GM21526 (cell line): ENCODE measurements at regions not wholly inside any gene's neighbourhood (a gene's known extent, or its start where the extent isn't known, plus 50 kb on each side); places are given as distances from the start of the nearest gene placed in this dataset.

Experiments
- ATAC-seq: cut with Tn5 transposase; IDR thresholded peaks from one replicate; pipeline ENCODE4 v1.9.1; 2021; ENCODE audit warnings: moderate library complexity; ENCODE audit not compliant: unreplicated experiment, low FRiP score

GRCh38 chr2:38430196-38430595 is 53.1 kb upstream of the ATL2 start:
- no peak for ATAC-seq

DNA sequence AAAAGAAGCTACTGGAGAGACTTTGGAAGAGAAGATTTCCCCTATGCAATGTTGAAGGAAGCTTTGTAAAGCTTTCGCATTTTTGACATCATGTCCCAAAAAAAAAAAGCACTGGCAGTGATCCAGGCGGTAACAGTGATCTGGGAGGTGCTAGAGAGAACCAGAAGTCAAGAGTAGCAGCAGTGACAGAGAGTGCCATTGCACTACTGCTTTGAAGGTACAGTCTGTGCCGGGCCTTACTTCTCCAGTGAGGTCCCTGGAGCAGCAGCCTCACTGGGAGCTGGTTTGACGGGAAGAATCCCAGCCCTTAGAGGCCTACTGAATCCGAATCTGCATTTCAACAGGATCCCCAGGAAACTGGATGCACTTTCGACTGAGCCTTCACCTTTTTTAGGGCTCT is 50.9 kb upstream of the ATL2 start:
- ATAC-seq = no peak

DNA sequence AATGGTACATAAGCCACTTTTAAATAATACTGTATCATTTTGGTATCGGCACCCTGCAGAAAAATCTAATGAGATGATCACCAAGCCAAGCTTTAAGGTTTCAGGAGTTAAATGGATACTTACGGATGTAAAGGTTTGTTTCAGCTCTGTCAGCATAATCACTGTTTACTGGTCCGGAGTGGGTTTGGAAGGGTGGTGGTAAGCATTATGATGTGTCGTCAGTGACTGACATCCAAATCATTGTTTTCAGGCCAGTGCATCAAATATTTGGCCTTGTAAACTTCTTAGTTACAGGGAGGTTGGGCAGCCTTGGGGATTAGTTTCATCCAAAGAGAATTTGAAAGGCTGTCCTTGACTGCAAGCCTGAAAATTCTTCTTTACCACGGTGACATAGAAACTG is 50.0 kb upstream of the ATL2 start:
- no peak for ATAC-seq
